ENCODE measurements at regions not wholly inside any gene's neighbourhood (a gene's known extent, or its start where the extent isn't known, plus 50 kb on each side); places are given as distances from the start of the nearest gene placed in this dataset.

DNA sequence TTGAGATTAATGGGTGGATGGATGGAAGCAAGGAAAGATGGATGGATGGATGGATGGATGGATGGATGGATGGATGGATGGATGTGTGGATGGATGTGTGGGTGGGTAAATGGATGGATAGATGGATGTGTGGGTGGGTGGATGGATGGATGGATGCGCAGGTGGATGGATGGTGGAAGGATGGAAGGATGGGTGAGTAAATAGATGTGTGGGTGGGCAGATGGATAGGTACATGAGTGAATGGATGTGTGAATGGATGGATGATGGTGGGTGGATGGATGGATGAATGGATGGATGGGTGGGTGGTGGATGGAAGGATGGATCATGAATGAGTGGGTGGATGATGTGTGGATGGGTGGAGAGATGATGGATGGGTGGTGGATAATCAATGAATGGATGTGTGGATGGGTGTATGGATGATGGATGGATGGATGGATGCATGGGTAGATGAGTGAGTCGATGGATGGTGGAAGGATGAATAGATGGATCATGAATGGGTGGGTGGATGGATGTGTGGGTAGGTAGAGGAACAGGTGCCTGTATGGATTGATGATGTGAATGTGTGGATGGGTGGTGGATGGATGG is 375.2 kb downstream of the BRD1 start:
- Mint-ChIP-seq H3K27me3 (peaks cover 35% of the 10 kb centered on the region), H3K27ac (no peak overlapping the region), H3K4me1 (no peaks in the 10 kb centered on the region), H3K9me3 (ENCODE audit: insufficient read depth) (no peaks in the 10 kb centered on the region), H3K4me3 (no peak overlapping the region)
- Histone ChIP-seq H3K9me3 (ENCODE audit: control extremely low read depth in 1 of 3, control insufficient read depth in 2 of 3, insufficient read depth in 1 of 3, low read length in 2 of 3) (peaks cover 0 to 6% (median 0%) of the 10 kb centered on the region in 3 donors), H3K9ac (ENCODE audit: low read length) (no peak overlapping the region), H3K36me3 (replicated peaks in 1 of 2; ENCODE audit: control extremely low read depth in 1 of 2, control insufficient read depth in 1 of 2, extremely low read depth in 1 of 2, insufficient read depth in 2 of 2, low read length in 1 of 2) (no peaks in the 10 kb centered on the region), H3K79me2 (ENCODE audit: control insufficient read depth, insufficient read depth, low read length) (no peaks in the 10 kb centered on the region), H3K4me1 (ENCODE audit: control insufficient read depth in 2 of 2, insufficient read depth in 2 of 2, low read length in 2 of 2) (no peaks in the 10 kb centered on the region), H3K4me2 (replicated peaks; ENCODE audit: low read depth, low read length, poor library complexity, severe bottlenecking) (no peak overlapping the region), H3K27ac (ENCODE audit: low read length in 2 of 2) (no peak overlapping the region), H3K4me3 (ENCODE audit: control extremely low read depth in 1 of 5, extremely low read depth in 1 of 5, insufficient read depth in 1 of 5, low read depth in 2 of 5, low read length in 4 of 5) (no peak overlapping the region), H3K27me3 (replicated peaks in 1 of 4; ENCODE audit: control extremely low read depth in 1 of 4, control insufficient read depth in 3 of 4, insufficient read depth in 4 of 4, low read length in 3 of 4) (peaks cover 0 to 7% (median 0%) of the 10 kb centered on the region in 4 experiments), H4K20me1 (ENCODE audit: control insufficient read depth, insufficient read depth, low read length, poor library complexity, severe bottlenecking) (no peaks in the 10 kb centered on the region), H2AFZ (ENCODE audit: insufficient read depth, low read depth, low read length, poor library complexity, severe bottlenecking) (no peak overlapping the region)
- ChIA-PET CTCF (no interaction called here), POLR2A (no interaction called here)
- 97% methylated on average over 2 of the region's 2 CpGs for WGBS (ENCODE audit: insufficient coverage)
- ATAC-seq (ENCODE audit: low read depth) (no peak), DNase-seq (no peak)
- intact Hi-C loops (cut with micrococcal nuclease), result no loop called here
- TF ChIP-seq, protein P1, sequence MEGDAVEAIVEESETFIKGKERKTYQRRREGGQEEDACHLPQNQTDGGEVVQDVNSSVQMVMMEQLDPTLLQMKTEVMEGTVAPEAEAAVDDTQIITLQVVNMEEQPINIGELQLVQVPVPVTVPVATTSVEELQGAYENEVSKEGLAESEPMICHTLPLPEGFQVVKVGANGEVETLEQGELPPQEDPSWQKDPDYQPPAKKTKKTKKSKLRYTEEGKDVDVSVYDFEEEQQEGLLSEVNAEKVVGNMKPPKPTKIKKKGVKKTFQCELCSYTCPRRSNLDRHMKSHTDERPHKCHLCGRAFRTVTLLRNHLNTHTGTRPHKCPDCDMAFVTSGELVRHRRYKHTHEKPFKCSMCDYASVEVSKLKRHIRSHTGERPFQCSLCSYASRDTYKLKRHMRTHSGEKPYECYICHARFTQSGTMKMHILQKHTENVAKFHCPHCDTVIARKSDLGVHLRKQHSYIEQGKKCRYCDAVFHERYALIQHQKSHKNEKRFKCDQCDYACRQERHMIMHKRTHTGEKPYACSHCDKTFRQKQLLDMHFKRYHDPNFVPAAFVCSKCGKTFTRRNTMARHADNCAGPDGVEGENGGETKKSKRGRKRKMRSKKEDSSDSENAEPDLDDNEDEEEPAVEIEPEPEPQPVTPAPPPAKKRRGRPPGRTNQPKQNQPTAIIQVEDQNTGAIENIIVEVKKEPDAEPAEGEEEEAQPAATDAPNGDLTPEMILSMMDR (IDR thresholded peaks at IDR 0.05), result no peak
- TF ChIP-seq EZH2 (IDR thresholded peaks at IDR 0.05; ENCODE audit: borderline replicate concordance, insufficient read depth, low read depth, low read length, poor library complexity, severe bottlenecking), result no peak

DNA sequence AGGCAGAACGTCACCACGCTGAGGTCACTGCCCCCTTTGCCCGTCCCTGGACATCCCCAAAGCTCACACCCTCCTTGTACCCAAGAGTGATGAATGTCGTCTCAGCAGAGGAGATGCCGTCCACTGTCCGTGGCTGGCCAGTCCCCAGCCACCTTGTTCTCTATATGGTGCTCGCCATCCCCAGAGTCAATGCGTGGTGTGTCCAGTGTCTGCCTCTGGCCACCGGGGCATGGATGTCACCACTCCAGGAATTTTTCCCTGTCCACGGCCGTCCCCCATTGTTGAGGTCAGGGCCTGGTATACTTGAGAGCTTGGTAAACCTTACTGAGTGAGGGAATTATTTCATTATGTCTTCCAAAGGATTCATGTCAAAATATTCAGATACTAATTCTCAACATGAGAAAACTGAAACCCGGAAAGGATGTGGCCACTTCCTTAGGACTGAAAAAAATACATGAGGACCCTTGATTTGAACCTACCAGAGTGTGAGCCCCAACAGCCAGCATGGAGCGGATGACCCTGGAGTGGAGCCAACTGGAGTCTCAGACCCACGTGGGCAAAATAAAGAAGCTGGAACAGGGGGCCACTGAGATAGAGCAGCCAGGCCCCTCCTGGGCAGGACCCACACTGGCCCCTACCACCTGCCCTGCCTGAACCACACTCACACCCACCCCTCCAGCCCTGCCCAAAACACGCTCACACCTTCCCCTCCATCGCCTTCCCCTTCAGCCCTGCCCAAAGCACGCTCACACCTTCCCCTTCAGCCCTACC is 376.4 kb downstream of the BRD1 start:
- Mint-ChIP-seq H3K27ac (no peak overlapping the region), H3K9me3 (ENCODE audit: insufficient read depth) (no peaks in the 10 kb centered on the region), H3K27me3 (peaks cover 37% of the 10 kb centered on the region), H3K4me1 (no peaks in the 10 kb centered on the region), H3K4me3 (no peak overlapping the region)
- Histone ChIP-seq H4K20me1 (ENCODE audit: control insufficient read depth, insufficient read depth, low read length, poor library complexity, severe bottlenecking) (no peaks in the 10 kb centered on the region), H3K27me3 (replicated peaks in 1 of 4; ENCODE audit: control extremely low read depth in 1 of 4, control insufficient read depth in 3 of 4, insufficient read depth in 4 of 4, low read length in 3 of 4) (peaks cover 0 to 7% (median 0%) of the 10 kb centered on the region in 4 experiments), H2AFZ (ENCODE audit: insufficient read depth, low read depth, low read length, poor library complexity, severe bottlenecking) (no peak overlapping the region), H3K36me3 (replicated peaks in 1 of 2; ENCODE audit: control extremely low read depth in 1 of 2, control insufficient read depth in 1 of 2, extremely low read depth in 1 of 2, insufficient read depth in 2 of 2, low read length in 1 of 2) (no peaks in the 10 kb centered on the region), H3K9me3 (ENCODE audit: control extremely low read depth in 1 of 3, control insufficient read depth in 2 of 3, insufficient read depth in 1 of 3, low read length in 2 of 3) (peaks cover 0 to 12% (median 0%) of the 10 kb centered on the region in 3 donors), H3K4me3 (ENCODE audit: control extremely low read depth in 1 of 5, extremely low read depth in 1 of 5, insufficient read depth in 1 of 5, low read depth in 2 of 5, low read length in 4 of 5) (no peak overlapping the region), H3K27ac (ENCODE audit: low read length in 2 of 2) (no peak overlapping the region), H3K9ac (ENCODE audit: low read length) (no peak overlapping the region), H3K4me1 (ENCODE audit: control insufficient read depth in 2 of 2, insufficient read depth in 2 of 2, low read length in 2 of 2) (no peaks in the 10 kb centered on the region), H3K4me2 (replicated peaks; ENCODE audit: low read depth, low read length, poor library complexity, severe bottlenecking) (no peak overlapping the region), H3K79me2 (ENCODE audit: control insufficient read depth, insufficient read depth, low read length) (no peaks in the 10 kb centered on the region)
- ATAC-seq (ENCODE audit: low read depth) (no peak), DNase-seq (no peak)
- ChIA-PET POLR2A (no interaction called here), CTCF (no interaction called here)
- TF ChIP-seq, protein P1 (IDR thresholded peaks at IDR 0.05), result no peak
- no peak for TF ChIP-seq EZH2 (IDR thresholded peaks at IDR 0.05; ENCODE audit: borderline replicate concordance, insufficient read depth, low read depth, low read length, poor library complexity, severe bottlenecking)
- 63% methylated on average over 16 of the region's 17 CpGs for WGBS (ENCODE audit: insufficient coverage)
- intact Hi-C loops (cut with micrococcal nuclease), result no loop called here
